ENCODE measurements at regions not wholly inside any gene's neighbourhood (a gene's known extent, or its start where the extent isn't known, plus 50 kb on each side); places are given as distances from the start of the nearest gene placed in this dataset.

DNA sequence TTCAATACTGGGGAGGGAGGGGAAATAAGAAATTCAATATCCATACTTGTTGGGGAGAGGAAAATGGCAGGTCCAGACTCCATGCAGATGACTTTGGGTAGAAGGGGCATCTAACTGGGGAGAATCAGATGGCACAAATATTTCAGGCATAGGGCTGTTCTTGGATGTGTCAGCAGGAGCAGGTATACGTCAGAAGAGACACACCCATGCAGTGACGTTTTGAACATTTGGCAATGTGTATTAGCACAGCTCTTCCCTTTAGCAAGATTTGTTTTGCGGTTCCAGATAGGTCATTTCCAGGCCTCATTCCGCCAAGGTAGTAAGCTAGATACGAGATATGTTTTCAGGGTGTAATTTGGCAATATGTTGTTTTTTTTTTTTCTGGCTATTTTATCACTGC lies 187.2 kb upstream of the CDH10 start:
- TF ChIP-seq, protein P1, sequence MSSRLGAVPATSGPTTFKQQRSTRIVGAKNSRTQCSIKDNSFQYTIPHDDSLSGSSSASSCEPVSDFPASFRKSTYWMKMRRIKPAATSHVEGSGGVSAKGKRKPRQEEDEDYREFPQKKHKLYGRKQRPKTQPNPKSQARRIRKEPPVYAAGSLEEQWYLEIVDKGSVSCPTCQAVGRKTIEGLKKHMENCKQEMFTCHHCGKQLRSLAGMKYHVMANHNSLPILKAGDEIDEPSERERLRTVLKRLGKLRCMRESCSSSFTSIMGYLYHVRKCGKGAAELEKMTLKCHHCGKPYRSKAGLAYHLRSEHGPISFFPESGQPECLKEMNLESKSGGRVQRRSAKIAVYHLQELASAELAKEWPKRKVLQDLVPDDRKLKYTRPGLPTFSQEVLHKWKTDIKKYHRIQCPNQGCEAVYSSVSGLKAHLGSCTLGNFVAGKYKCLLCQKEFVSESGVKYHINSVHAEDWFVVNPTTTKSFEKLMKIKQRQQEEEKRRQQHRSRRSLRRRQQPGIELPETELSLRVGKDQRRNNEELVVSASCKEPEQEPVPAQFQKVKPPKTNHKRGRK (CRISPR knock-in tag; IDR thresholded peaks at IDR 0.05; ENCODE audit: borderline replicate concordance), result no peak
- TF ChIP-seq, protein P2, sequence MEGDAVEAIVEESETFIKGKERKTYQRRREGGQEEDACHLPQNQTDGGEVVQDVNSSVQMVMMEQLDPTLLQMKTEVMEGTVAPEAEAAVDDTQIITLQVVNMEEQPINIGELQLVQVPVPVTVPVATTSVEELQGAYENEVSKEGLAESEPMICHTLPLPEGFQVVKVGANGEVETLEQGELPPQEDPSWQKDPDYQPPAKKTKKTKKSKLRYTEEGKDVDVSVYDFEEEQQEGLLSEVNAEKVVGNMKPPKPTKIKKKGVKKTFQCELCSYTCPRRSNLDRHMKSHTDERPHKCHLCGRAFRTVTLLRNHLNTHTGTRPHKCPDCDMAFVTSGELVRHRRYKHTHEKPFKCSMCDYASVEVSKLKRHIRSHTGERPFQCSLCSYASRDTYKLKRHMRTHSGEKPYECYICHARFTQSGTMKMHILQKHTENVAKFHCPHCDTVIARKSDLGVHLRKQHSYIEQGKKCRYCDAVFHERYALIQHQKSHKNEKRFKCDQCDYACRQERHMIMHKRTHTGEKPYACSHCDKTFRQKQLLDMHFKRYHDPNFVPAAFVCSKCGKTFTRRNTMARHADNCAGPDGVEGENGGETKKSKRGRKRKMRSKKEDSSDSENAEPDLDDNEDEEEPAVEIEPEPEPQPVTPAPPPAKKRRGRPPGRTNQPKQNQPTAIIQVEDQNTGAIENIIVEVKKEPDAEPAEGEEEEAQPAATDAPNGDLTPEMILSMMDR (IDR thresholded peaks at IDR 0.05), result no peak
- TF ChIP-seq TEAD4 (CRISPR knock-in tag; IDR thresholded peaks at IDR 0.05) (no peak), HMGA2 (CRISPR knock-in tag; IDR thresholded peaks at IDR 0.05) (no peak), SP1 (CRISPR knock-in tag; conservative IDR thresholded peaks at IDR 0.05) (no peak), CBFB (CRISPR knock-in tag; IDR thresholded peaks at IDR 0.05; ENCODE audit: low read depth) (no peak), ZNF263 (CRISPR knock-in tag; IDR thresholded peaks at IDR 0.05; ENCODE audit: low read depth) (no peak), ZNF317 (CRISPR knock-in tag; IDR thresholded peaks at IDR 0.05; ENCODE audit: borderline replicate concordance, low read depth) (no peak), ELF4 (CRISPR knock-in tag; IDR thresholded peaks at IDR 0.05; ENCODE audit: low read depth) (no peak)
- TF ChIP-seq, protein P3, sequence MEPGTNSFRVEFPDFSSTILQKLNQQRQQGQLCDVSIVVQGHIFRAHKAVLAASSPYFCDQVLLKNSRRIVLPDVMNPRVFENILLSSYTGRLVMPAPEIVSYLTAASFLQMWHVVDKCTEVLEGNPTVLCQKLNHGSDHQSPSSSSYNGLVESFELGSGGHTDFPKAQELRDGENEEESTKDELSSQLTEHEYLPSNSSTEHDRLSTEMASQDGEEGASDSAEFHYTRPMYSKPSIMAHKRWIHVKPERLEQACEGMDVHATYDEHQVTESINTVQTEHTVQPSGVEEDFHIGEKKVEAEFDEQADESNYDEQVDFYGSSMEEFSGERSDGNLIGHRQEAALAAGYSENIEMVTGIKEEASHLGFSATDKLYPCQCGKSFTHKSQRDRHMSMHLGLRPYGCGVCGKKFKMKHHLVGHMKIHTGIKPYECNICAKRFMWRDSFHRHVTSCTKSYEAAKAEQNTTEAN (CRISPR knock-in tag; IDR thresholded peaks at IDR 0.05), result no peak
- TF ChIP-seq, protein P4, sequence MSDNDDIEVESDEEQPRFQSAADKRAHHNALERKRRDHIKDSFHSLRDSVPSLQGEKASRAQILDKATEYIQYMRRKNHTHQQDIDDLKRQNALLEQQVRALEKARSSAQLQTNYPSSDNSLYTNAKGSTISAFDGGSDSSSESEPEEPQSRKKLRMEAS (CRISPR knock-in tag; IDR thresholded peaks at IDR 0.05), result no peak
- TF ChIP-seq, protein P5, sequence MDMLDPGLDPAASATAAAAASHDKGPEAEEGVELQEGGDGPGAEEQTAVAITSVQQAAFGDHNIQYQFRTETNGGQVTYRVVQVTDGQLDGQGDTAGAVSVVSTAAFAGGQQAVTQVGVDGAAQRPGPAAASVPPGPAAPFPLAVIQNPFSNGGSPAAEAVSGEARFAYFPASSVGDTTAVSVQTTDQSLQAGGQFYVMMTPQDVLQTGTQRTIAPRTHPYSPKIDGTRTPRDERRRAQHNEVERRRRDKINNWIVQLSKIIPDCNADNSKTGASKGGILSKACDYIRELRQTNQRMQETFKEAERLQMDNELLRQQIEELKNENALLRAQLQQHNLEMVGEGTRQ (CRISPR knock-in tag; IDR thresholded peaks at IDR 0.05), result no peak

All from WTC11 (cell line).